ENCODE measurements at regions not wholly inside any gene's neighbourhood (a gene's known extent, or its start where the extent isn't known, plus 50 kb on each side); places are given as distances from the start of the nearest gene placed in this dataset.
A peak's percentile ranks its signal among the peaks of the same experiment; 100 is the strongest.

DNA sequence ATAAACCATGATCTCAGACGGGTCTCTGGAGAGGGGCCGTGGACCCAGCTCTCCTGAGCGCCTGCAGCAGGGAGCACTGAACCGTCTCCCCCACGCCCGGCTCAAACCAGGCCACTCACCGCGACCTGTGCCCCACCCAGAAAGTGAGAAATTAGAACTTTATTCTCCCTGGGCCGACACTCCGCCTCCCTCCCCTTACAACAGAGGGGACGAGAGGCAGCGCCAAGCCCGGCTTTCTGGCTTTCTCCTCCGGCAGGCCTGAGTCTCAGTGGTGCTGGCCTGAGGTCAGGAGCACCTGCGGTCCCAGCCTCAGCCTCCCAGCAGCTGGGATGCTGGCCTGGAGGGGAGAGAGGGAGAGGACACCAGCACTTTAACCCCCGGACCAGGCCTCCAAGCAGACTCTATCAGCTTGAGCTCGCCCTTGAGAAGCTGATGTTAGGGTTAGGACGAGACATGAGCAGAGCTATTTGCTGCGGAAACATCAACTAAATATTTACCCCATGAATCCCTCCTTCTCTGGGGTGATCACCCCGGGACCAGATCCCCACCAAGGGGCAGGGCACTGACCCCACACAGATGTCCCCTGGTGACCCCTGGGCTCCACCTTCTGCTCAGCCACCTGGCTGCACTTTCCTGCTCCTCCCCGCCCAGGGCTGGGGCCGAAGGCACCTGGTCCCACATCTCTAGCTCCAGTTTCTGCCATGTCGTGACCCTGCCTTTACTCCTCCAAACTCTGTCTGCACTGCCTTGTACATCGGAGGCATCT is 856.3 kb upstream of the SALL3 start:
- no peak for TF ChIP-seq CTCF (IDR thresholded peaks at IDR 0.05)
- intact Hi-C loops (cut with DNase I): no loop called here
- ATAC-seq (peak in 1 of 2 donors; percentile 11), DNase-seq (no peak)
- H3K27me3 ChIP-seq (ENCODE audit: low read depth): no peaks in the 10 kb centered on the region
- no peaks in the 10 kb centered on the region for H3K36me3 ChIP-seq
- no peak overlapping the region for H3K27ac ChIP-seq
- peaks cover 4% of the 10 kb centered on the region for H3K4me1 ChIP-seq
- H3K9me3 ChIP-seq: no peaks in the 10 kb centered on the region
- no peak overlapping the region for H3K4me3 ChIP-seq

- intact Hi-C loops (cut with DNase I): no loop called here
- ATAC-seq: peak in 1 of 2 donors; percentile 35
- no peak for DNase-seq
- no peak overlapping the region for H3K27ac ChIP-seq
- TF ChIP-seq CTCF (IDR thresholded peaks at IDR 0.05): no peak
- H3K9me3 ChIP-seq: no peaks in the 10 kb centered on the region
- peaks cover 4% of the 10 kb centered on the region for H3K4me1 ChIP-seq
- no peaks in the 10 kb centered on the region for H3K27me3 ChIP-seq (ENCODE audit: low read depth)
- no peaks in the 10 kb centered on the region for H3K36me3 ChIP-seq
- H3K4me3 ChIP-seq: no peak overlapping the region
These were observed 855.5 kb upstream of the SALL3 start for GRCh38 chr18:78123926-78124797.

DNA sequence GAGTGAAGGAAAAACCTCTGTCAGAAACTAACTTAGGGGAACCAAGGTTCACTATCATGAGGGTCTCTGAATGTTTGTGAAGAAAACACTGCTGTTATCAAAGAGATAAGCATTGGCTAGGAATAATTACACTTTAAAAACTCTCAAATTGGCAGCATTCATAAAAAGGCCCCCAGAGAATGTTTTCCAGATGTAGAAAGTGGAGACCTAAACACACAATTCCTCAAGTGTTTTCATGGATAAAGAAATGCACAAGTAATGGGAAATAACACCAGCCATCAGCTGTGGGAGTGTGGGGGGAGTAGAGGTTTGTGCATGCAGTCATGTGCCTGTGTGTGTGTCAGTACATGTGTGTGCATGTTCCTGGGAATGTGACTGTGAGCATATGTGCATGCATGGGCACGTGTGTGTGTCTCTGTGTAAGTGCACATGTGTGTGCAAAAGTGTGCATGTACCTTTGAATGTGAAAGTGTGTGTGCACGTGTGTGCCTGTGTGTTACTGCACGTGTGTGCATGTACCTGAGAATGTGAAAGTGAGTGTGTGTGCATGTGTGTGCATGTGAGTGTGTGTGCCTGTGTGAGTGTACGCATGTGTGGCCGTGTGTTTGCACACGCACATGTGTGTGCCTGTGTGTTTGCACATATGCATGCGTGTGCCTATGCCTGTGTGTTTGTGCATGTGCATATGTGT is 854.3 kb upstream of the SALL3 start:
- no peaks in the 10 kb centered on the region for H3K9me3 ChIP-seq
- TF ChIP-seq CTCF (IDR thresholded peaks at IDR 0.05): no peak
- DNase-seq (no peak), ATAC-seq (no peak)
- H3K4me3 ChIP-seq: no peak overlapping the region
- H3K4me1 ChIP-seq: peaks cover 4% of the 10 kb centered on the region
- H3K27ac ChIP-seq: no peak overlapping the region
- no peaks in the 10 kb centered on the region for H3K27me3 ChIP-seq (ENCODE audit: low read depth)
- intact Hi-C loops (cut with DNase I): no loop called here
- no peaks in the 10 kb centered on the region for H3K36me3 ChIP-seq

GRCh38 chr18:78126106-78126505 is 853.5 kb upstream of the SALL3 start:
- ATAC-seq (no peak), DNase-seq (no peak)
- intact Hi-C loops (cut with DNase I): no loop called here
- peaks cover 4% of the 10 kb centered on the region for H3K4me1 ChIP-seq
- H3K4me3 ChIP-seq: no peak overlapping the region
- no peaks in the 10 kb centered on the region for H3K9me3 ChIP-seq
- TF ChIP-seq CTCF (IDR thresholded peaks at IDR 0.05): no peak
- no peak overlapping the region for H3K27ac ChIP-seq
- no peaks in the 10 kb centered on the region for H3K27me3 ChIP-seq (ENCODE audit: low read depth)
- H3K36me3 ChIP-seq: no peaks in the 10 kb centered on the region

DNA sequence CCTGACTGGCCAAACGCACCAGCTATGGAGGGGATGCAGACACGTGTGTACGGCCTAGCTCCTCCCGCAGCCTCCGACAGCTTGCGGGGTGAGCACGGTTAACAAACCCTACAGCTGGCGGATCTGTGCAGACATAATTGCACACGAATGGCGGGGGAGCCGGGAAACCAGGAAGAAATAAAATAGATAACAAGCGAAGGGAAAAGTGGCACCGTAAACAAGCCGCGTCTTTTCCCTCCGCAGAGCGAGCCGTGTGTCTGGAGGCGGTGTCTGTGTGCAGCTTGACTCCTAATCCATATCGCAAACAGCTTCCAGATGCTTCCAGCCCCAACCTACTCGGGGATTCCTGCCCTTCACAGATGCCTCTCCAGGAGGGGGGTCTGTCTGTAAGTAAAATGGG is 853.1 kb upstream of the SALL3 start:
- Histone ChIP-seq H3K36me3 (no peaks in the 10 kb centered on the region), H3K27ac (no peak overlapping the region), H3K9me3 (no peaks in the 10 kb centered on the region), H3K4me1 (peaks cover 4% of the 10 kb centered on the region), H3K4me3 (no peak overlapping the region), H3K27me3 (ENCODE audit: low read depth) (no peaks in the 10 kb centered on the region)
- DNase-seq: no peak
- intact Hi-C loops (cut with DNase I): no loop called here
- no peak for TF ChIP-seq CTCF (IDR thresholded peaks at IDR 0.05)
- no peak for ATAC-seq

Data from lower lobe of right lung (tissue), 2 donors.